HG03439 (cell line): ENCODE measurements at regions not wholly inside any gene's neighbourhood (a gene's known extent, or its start where the extent isn't known, plus 50 kb on each side); places are given as distances from the start of the nearest gene placed in this dataset.
"Not testable (repeated sequence)": the region's sequence is repeated elsewhere in the genome, so short reads cannot be mapped to it uniquely, and the experiment has no call there.

Source experiments
- ATAC-seq: cut with Tn5 transposase; IDR thresholded peaks from one replicate; pipeline ENCODE4 v1.9.1; 2021; ENCODE audit warnings: mild to moderate bottlenecking, moderate library complexity; ENCODE audit not compliant: unreplicated experiment

- no peak for ATAC-seq
Measured at GRCh38 chr3:137295336-137295735, 337.6 kb downstream of the IL20RB start.

- no peak for ATAC-seq
Measured at GRCh38 chr3:137296116-137296515, 338.3 kb downstream of the IL20RB start.

- ATAC-seq, result no peak
Measured at GRCh38 chr3:137297770-137298169, 340.0 kb downstream of the IL20RB start.

GRCh38 chr3:137300703-137301102 is 342.9 kb downstream of the IL20RB start:
- no peak for ATAC-seq

GRCh38 chr3:137304313-137305056 is 346.7 kb downstream of the IL20RB start:
- no peak for ATAC-seq

- no peak for ATAC-seq
Measured at GRCh38 chr3:137324114-137324513, 366.3 kb downstream of the IL20RB start.

GRCh38 chr3:137325170-137325569 is 367.4 kb downstream of the IL20RB start:
- no peak for ATAC-seq

GRCh38 chr3:137325934-137326333 is 368.2 kb downstream of the IL20RB start:
- ATAC-seq, result no peak

GRCh38 chr3:137329594-137329993 is 371.8 kb downstream of the IL20RB start:
- no peak for ATAC-seq

GRCh38 chr3:137330246-137330645 is 372.5 kb downstream of the IL20RB start:
- ATAC-seq, result no peak

- peak; percentile 60 for ATAC-seq
Measured at GRCh38 chr3:137332297-137332696, 374.5 kb downstream of the IL20RB start.

GRCh38 chr3:137335478-137335877 is 377.7 kb downstream of the IL20RB start:
- no peak for ATAC-seq

- not testable (repeated sequence) for ATAC-seq
Measured at GRCh38 chr3:137338400-137338799, 380.6 kb downstream of the IL20RB start.

GRCh38 chr3:137343283-137343682 is 385.5 kb downstream of the IL20RB start:
- no peak for ATAC-seq

- ATAC-seq, result no peak
Measured at GRCh38 chr3:137347132-137347531, 389.3 kb downstream of the IL20RB start.

GRCh38 chr3:137347817-137348368 is 390.1 kb downstream of the IL20RB start:
- ATAC-seq, result no peak

- no peak for ATAC-seq
Measured at GRCh38 chr3:137348936-137349335, 391.2 kb downstream of the IL20RB start.

GRCh38 chr3:137349557-137350348 is 392.0 kb downstream of the IL20RB start:
- no peak for ATAC-seq

- ATAC-seq, result no peak
Measured at GRCh38 chr3:137360531-137361201, 402.9 kb downstream of the IL20RB start.

- ATAC-seq, result no peak
Measured at GRCh38 chr3:137382005-137382594, 382.0 kb upstream of the SOX14 start.

- ATAC-seq, result no peak
Measured at GRCh38 chr3:137385922-137386321, 378.2 kb upstream of the SOX14 start.
